ENCODE measurements at regions not wholly inside any gene's neighbourhood (a gene's known extent, or its start where the extent isn't known, plus 50 kb on each side); places are given as distances from the start of the nearest gene placed in this dataset.

- TF ChIP-seq CTCF (IDR thresholded peaks at IDR 0.05) (no peak), CREB1 (CRISPR knock-in tag; IDR thresholded peaks at IDR 0.05) (no peak), PRDM15 (CRISPR knock-in tag; IDR thresholded peaks at IDR 0.05) (no peak), ATF2 (CRISPR knock-in tag; IDR thresholded peaks at IDR 0.05; ENCODE audit: borderline replicate concordance, low read depth) (no peak), E2F4 (CRISPR knock-in tag; IDR thresholded peaks at IDR 0.05; ENCODE audit: borderline replicate concordance, low read depth) (no peak), USF2 (CRISPR knock-in tag; IDR thresholded peaks at IDR 0.05) (no peak), ZNF121 (CRISPR knock-in tag; IDR thresholded peaks at IDR 0.05) (no peak), MXD4 (CRISPR knock-in tag; IDR thresholded peaks at IDR 0.05; ENCODE audit: borderline replicate concordance) (no peak), IRF2 (CRISPR knock-in tag; IDR thresholded peaks at IDR 0.05; ENCODE audit: borderline replicate concordance, low read depth) (no peak), TEAD4 (CRISPR knock-in tag; IDR thresholded peaks at IDR 0.05) (no peak), ZBTB43 (CRISPR knock-in tag; IDR thresholded peaks at IDR 0.05) (no peak), SMAD3 (CRISPR knock-in tag; IDR thresholded peaks at IDR 0.05; ENCODE audit: borderline replicate concordance) (no peak), ARID4B (CRISPR knock-in tag; IDR thresholded peaks at IDR 0.05; ENCODE audit: borderline replicate concordance) (no peak)
These were observed 210.4 kb upstream of the GALNTL6 start for GRCh38 chr4:171602638-171603355.
